ENCODE measurements at regions not wholly inside any gene's neighbourhood (a gene's known extent, or its start where the extent isn't known, plus 50 kb on each side); places are given as distances from the start of the nearest gene placed in this dataset.

GRCh38 chr5:125006011-125006685 is 259.7 kb upstream of the ZNF608 start:
- Histone ChIP-seq H3K36me3 (ENCODE audit: control insufficient read depth in 2 of 2, extremely low read depth in 1 of 2, insufficient read depth in 2 of 2, low read length in 2 of 2) (no peaks in the 10 kb centered on the region), H3K9me3 (replicated peaks; ENCODE audit: control insufficient read depth, insufficient read depth, low read length) (no peaks in the 10 kb centered on the region), H3K9me1 (replicated peaks; ENCODE audit: control insufficient read depth, extremely low read depth, insufficient read depth, low read length) (no peaks in the 10 kb centered on the region), H3K4me3 (replicated peaks in 1 of 3; ENCODE audit: insufficient read depth in 1 of 3, low read depth in 1 of 3, low read length in 3 of 3) (no peak overlapping the region), H3K4me1 (ENCODE audit: control insufficient read depth, extremely low read depth, insufficient read depth, low read length) (no peaks in the 10 kb centered on the region), H3K27ac (ENCODE audit: insufficient read depth, low read depth, low read length) (no peak overlapping the region), H4K20me1 (replicated peaks; ENCODE audit: control insufficient read depth, extremely low read depth, insufficient read depth, low read length) (no peaks in the 10 kb centered on the region), H3K9ac (replicated peaks; ENCODE audit: extremely low read depth, insufficient read depth, low read length) (no peak overlapping the region), H2AFZ (ENCODE audit: low read depth, low read length) (no peak overlapping the region), H3K27me3 (ENCODE audit: control insufficient read depth in 2 of 2, insufficient read depth in 2 of 2, low read length in 2 of 2) (no peaks in the 10 kb centered on the region), H3K79me2 (ENCODE audit: control insufficient read depth, insufficient read depth, low read length) (no peaks in the 10 kb centered on the region), H3K4me2 (ENCODE audit: insufficient read depth, low read length) (no peak overlapping the region)
- intact Hi-C loops (cut with micrococcal nuclease): no loop called here
- dilution Hi-C loops (cut with MboI; ENCODE audit: extremely low pct_ligation_motif_present, low sequenced_read_pairs): no loop called here
- ChIA-PET POLR2A (no interaction called here), CTCF (no interaction called here)
- no peak for FAIRE-seq
- peak; percentile 21 for DNase-seq (ENCODE audit: low read depth, low spot score)
- TF ChIP-seq FOS (IDR thresholded peaks at IDR 0.05; ENCODE audit: borderline replicate concordance, insufficient read depth, low read length) (no peak), MYC (IDR thresholded peaks at IDR 0.05; ENCODE audit: low read depth, low read length) (no peak), CTCF (IDR thresholded peaks at IDR 0.05; ENCODE audit: extremely low read depth in 1 of 2, insufficient read depth in 1 of 2, low read depth in 1 of 2, low read length in 2 of 2) (no peak), JUN (IDR thresholded peaks at IDR 0.05; ENCODE audit: borderline replicate concordance, insufficient read depth, insufficient read length, low read depth) (no peak), EZH2 (IDR thresholded peaks at IDR 0.05; ENCODE audit: borderline replicate concordance, low read depth, low read length, severe bottlenecking) (no peak), GATA2 (IDR thresholded peaks at IDR 0.05; ENCODE audit: insufficient read depth, insufficient read length, low read depth, low read length) (no peak), POLR2AphosphoS5 (IDR thresholded peaks at IDR 0.05; ENCODE audit: insufficient read depth, low read depth, low read length) (no peak), MAX (IDR thresholded peaks at IDR 0.05; ENCODE audit: insufficient read depth, insufficient read length) (no peak), POLR2A (IDR thresholded peaks at IDR 0.05; ENCODE audit: low read depth, low read length) (no peak)
- BruUV-seq (replicated peaks): no TSS peak

Data from endothelial cell of umbilical vein (primary cell).